ENCODE measurements at regions not wholly inside any gene's neighbourhood (a gene's known extent, or its start where the extent isn't known, plus 50 kb on each side); places are given as distances from the start of the nearest gene placed in this dataset.
A peak's percentile ranks its signal among the peaks of the same experiment; 100 is the strongest.

DNA sequence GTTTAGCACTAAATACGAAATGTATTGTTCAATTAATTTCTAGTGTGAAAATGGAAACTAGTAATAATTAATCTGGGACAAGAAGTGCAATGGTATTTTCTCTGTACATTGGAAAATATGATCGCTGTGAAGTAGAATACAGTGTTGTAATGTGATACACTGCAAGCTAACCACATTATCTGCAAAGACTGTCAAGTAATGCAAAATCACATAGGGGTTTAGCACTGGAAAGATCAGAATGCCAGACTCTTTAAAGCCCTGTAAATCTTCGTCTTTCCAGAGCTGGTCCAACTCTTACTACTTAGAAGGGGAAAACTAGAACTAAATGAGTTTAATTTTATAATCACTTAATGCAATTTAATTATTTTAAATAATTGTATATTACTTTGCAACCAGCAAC is 544.5 kb upstream of the ANO3 start:
- TF ChIP-seq POLR2AphosphoS5 (IDR thresholded peaks at IDR 0.05) = no peak
- no peak for TF ChIP-seq CTCF (IDR thresholded peaks at IDR 0.05)
- TF ChIP-seq POLR2A (IDR thresholded peaks at IDR 0.05) = no peak
- TF ChIP-seq EP300 (IDR thresholded peaks at IDR 0.05) = no peak

DNA sequence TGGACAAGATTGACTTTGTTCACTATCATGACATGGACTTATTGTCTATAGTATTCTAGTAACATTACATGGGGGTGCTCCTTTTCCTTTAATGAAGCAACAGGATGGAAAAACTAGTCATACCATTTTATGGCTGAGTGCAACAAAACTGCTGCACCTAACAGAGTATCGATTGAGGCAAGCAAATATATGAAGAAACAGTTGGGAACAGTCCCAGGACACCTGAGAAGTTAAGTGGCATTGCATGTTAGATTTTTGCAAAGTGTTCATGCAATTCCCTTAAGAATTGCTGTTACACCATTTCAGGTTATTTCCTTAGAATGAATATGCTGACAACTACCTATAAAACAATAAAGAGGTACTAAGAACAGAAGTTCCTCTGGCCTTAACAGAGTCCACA is 541.5 kb upstream of the ANO3 start:
- H3K9me3 ChIP-seq = no peaks in the 10 kb centered on the region
- no peak for ATAC-seq (ENCODE audit: low FRiP score in 2 of 2)
- 68 to 71% methylated on average over 1 of the region's 1 CpG for WGBS, 2 donors
- no peak for DNase-seq
- no peaks in the 10 kb centered on the region for H3K27me3 ChIP-seq
- TF ChIP-seq POLR2AphosphoS5 (IDR thresholded peaks at IDR 0.05) (no peak), EP300 (IDR thresholded peaks at IDR 0.05) (no peak), POLR2A (IDR thresholded peaks at IDR 0.05) (no peak), CTCF (IDR thresholded peaks at IDR 0.05) (no peak)
- no peaks in the 10 kb centered on the region for H3K4me1 ChIP-seq
- H3K36me3 ChIP-seq = no peaks in the 10 kb centered on the region
- no peak overlapping the region for H3K4me3 ChIP-seq
- H3K27ac ChIP-seq = no peak overlapping the region

More for the DNA sequence above, 544.5 kb upstream of the ANO3 start:
- Histone ChIP-seq H3K27ac (no peak overlapping the region), H3K4me3 (no peak overlapping the region), H3K27me3 (no peaks in the 10 kb centered on the region), H3K4me1 (no peaks in the 10 kb centered on the region), H3K36me3 (no peaks in the 10 kb centered on the region), H3K9me3 (no peaks in the 10 kb centered on the region)
- ATAC-seq (ENCODE audit: low FRiP score in 2 of 2) (no peak), DNase-seq (no peak)
- WGBS, 2 donors = 45 to 54% methylated on average over 3 of the region's 3 CpGs

- Histone ChIP-seq H3K27me3 (no peaks in the 10 kb centered on the region), H3K27ac (no peak overlapping the region), H3K36me3 (no peaks in the 10 kb centered on the region), H3K4me3 (no peak overlapping the region), H3K4me1 (no peaks in the 10 kb centered on the region), H3K9me3 (no peaks in the 10 kb centered on the region)
- ATAC-seq (ENCODE audit: low FRiP score in 2 of 2) (no peak), DNase-seq (no peak)
- 81 to 86% methylated on average over 2 to 7 of the region's 7 CpGs for WGBS, 2 donors
- no peak for TF ChIP-seq CTCF (IDR thresholded peaks at IDR 0.05)
- TF ChIP-seq POLR2A (IDR thresholded peaks at IDR 0.05) = no peak
- no peak for TF ChIP-seq EP300 (IDR thresholded peaks at IDR 0.05)
- no peak for TF ChIP-seq POLR2AphosphoS5 (IDR thresholded peaks at IDR 0.05)
Measured at GRCh38 chr11:25793637-25794036, 538.3 kb upstream of the ANO3 start.

GRCh38 chr11:25794804-25795203 is 537.1 kb upstream of the ANO3 start:
- H3K36me3 ChIP-seq = no peaks in the 10 kb centered on the region
- no peak overlapping the region for H3K27ac ChIP-seq
- TF ChIP-seq CTCF (IDR thresholded peaks at IDR 0.05) (no peak), POLR2AphosphoS5 (IDR thresholded peaks at IDR 0.05) (no peak), POLR2A (IDR thresholded peaks at IDR 0.05) (no peak), EP300 (IDR thresholded peaks at IDR 0.05) (no peak)
- 80 to 93% methylated on average over 1 of the region's 1 CpG for WGBS, 2 donors
- no peaks in the 10 kb centered on the region for H3K27me3 ChIP-seq
- no peak overlapping the region for H3K4me3 ChIP-seq
- H3K4me1 ChIP-seq = no peaks in the 10 kb centered on the region
- no peaks in the 10 kb centered on the region for H3K9me3 ChIP-seq
- no peak for DNase-seq
- ATAC-seq (ENCODE audit: low FRiP score in 2 of 2) = peak in 1 of 2 donors; percentile 10

- 93 to 96% methylated on average over 3 of the region's 3 CpGs for WGBS, 2 donors
- TF ChIP-seq POLR2A (IDR thresholded peaks at IDR 0.05) (no peak), POLR2AphosphoS5 (IDR thresholded peaks at IDR 0.05) (no peak), EP300 (IDR thresholded peaks at IDR 0.05) (no peak), CTCF (IDR thresholded peaks at IDR 0.05) (no peak)
- DNase-seq = no peak
Measured at GRCh38 chr11:25816411-25816810, 515.5 kb upstream of the ANO3 start.

More at GRCh38 chr11:25816411-25816810, 515.5 kb upstream of the ANO3 start:
- no peak for ATAC-seq (ENCODE audit: low FRiP score in 2 of 2)
- Histone ChIP-seq H3K4me3 (no peak overlapping the region), H3K36me3 (no peaks in the 10 kb centered on the region), H3K4me1 (no peaks in the 10 kb centered on the region), H3K9me3 (no peaks in the 10 kb centered on the region), H3K27me3 (no peaks in the 10 kb centered on the region), H3K27ac (no peak overlapping the region)

All from upper lobe of left lung (tissue), 6 donors.